Spleen (tissue), 7 donors: ENCODE measurements at regions not wholly inside any gene's neighbourhood (a gene's known extent, or its start where the extent isn't known, plus 50 kb on each side); places are given as distances from the start of the nearest gene placed in this dataset.

Experiments
- CTCF ChIP-seq, 11 experiments: fragments of 200-600 bp in 7 of 11; fragments of 450-650 bp in 4 of 11; sonication (generic) in 4 of 11; IDR thresholded peaks in 8 of 11; conservative IDR thresholded peaks in 3 of 11; 1 replicate in 7 of 11; 2 replicates in 4 of 11; pipeline versions ENCODE4 v1.4.0 to v1.8.0; 2016 to 2021; ENCODE audit warnings: antibody characterized with exemption in 11 of 11, inconsistent platforms in 4 of 11, mild to moderate bottlenecking in 1 of 11
- POLR2A ChIP-seq, 3 donors: fragments of 450-650 bp; IDR thresholded peaks; one replicate each; pipeline ENCODE4 v1.5.1; 2017; ENCODE audit warnings: antibody characterized with exemption in 3 of 3, mild to moderate bottlenecking in 1 of 3
- POLR2AphosphoS5 ChIP-seq, 3 donors: sonication (generic); formaldehyde crosslinking; IDR thresholded peaks; one replicate each; pipeline ENCODE4 v1.5.1; 2017; ENCODE audit warnings: antibody characterized with exemption in 3 of 3
- donor health status: DM: no; HTN: no; CAD: no; lungs with moderate emphysema.
- donor health status: DM: no; HTN: no; CAD: no.
- donor health status: DM: no; HTN: no; CAD: no.

GRCh38 chr4:164177153-164177552 is 576.8 kb upstream of the SMIM31 start:
- TF ChIP-seq CTCF (IDR thresholded peaks at IDR 0.05 in 8 of 11, conservative IDR thresholded peaks at IDR 0.05 in 3 of 11) (no peak), POLR2AphosphoS5 (IDR thresholded peaks at IDR 0.05) (no peak), POLR2A (IDR thresholded peaks at IDR 0.05) (no peak)
